Heart left ventricle (tissue), 16 donors: ENCODE measurements at regions not wholly inside any gene's neighbourhood (a gene's known extent, or its start where the extent isn't known, plus 50 kb on each side); places are given as distances from the start of the nearest gene placed in this dataset.

Experiments used
- ATAC-seq, 4 donors: fragments of 200-7000 bp; cut with Tn5 transposase; one replicate each; pipeline ENCODE4 v1.9.1; 2020 to 2022; ENCODE audit warnings: moderate library complexity in 4 of 4, mild to moderate bottlenecking in 3 of 4, moderate number of reproducible peaks in 1 of 4
- DNase-seq, 5 donors: peaks; one replicate each; pipeline ENCODE4 v3.0.0-alpha.2; 2020
- H3K27ac ChIP-seq, 12 donors: fragments of 200-600 bp; sonication (generic) in 4 of 12; one replicate each; pipeline versions ENCODE4 v1.5.0 to v1.8.0; 2016 to 2022; ENCODE audit warnings: mild to moderate bottlenecking in 2 of 12
- H3K27me3 ChIP-seq, 9 donors: fragments of 200-600 bp; sonication (generic) in 2 of 9; one replicate each; pipeline versions ENCODE4 v1.5.1 to v1.8.0; 2016 to 2022; ENCODE audit warnings: mild to moderate bottlenecking in 3 of 9
- H3K36me3 ChIP-seq, 9 donors: fragments of 200-600 bp; sonication (generic) in 2 of 9; one replicate each; pipeline versions ENCODE4 v1.5.0 to v1.8.0; 2018 to 2022; ENCODE audit warnings: mild to moderate bottlenecking in 2 of 9
- H3K4me1 ChIP-seq, 12 donors: fragments of 200-600 bp; sonication (generic) in 4 of 12; one replicate each; pipeline versions ENCODE4 v1.5.0 to v1.8.0; 2016 to 2022; ENCODE audit warnings: mild to moderate bottlenecking in 3 of 12
- H3K4me3 ChIP-seq, 12 donors: fragments of 200-600 bp; sonication (generic) in 4 of 12; one replicate each; pipeline versions ENCODE4 v1.5.0 to v1.8.0; 2017 to 2022; ENCODE audit warnings: mild to moderate bottlenecking in 9 of 12, moderate library complexity in 4 of 12
- H3K9me3 ChIP-seq, 12 donors: fragments of 200-600 bp; sonication (generic) in 4 of 12; one replicate each; pipeline versions ENCODE4 v1.5.0 to v1.8.0; 2016 to 2022; ENCODE audit warnings: mild to moderate bottlenecking in 1 of 12
- POLR2A ChIP-seq, 2 donors: fragments of 450-650 bp; IDR thresholded peaks; one replicate each; pipeline ENCODE4 v1.6.1; 2017; ENCODE audit warnings: antibody characterized with exemption in 2 of 2, mild to moderate bottlenecking in 2 of 2, moderate library complexity in 2 of 2
- WGBS, 4 donors: extraction: QIAGEN DNeasy Blood & Tissue Kit in 2 of 4; methylation state at CpG; one replicate each; pipeline versions ENCODE4 v1.1.5 to v1.1.7; 2013 to 2018; 5-methylcytosine and 5-hydroxymethylcytosine counted together
- intact Hi-C, 10 donors: fragments of 100-400 bp; cut with DNase I; formaldehyde crosslinking; loops; one replicate each; pipeline versions ENCODE4 v1.11.1 to v1.14.2; 2022
- TF ChIP-seq, protein P1 (sequence below), 12 donors: fragments of 200-600 bp; sonication (generic) in 4 of 12; IDR thresholded peaks; one replicate each; pipeline versions ENCODE4 v1.5.0 to v1.8.0; 2018 to 2022; ENCODE audit warnings: antibody characterized with exemption in 12 of 12, mild to moderate bottlenecking in 5 of 12
- donor health status: ischemic (EF 13 %, LVEDD 7.1; RV severe dilation, severe dysfunction).
- donor health status: healthy with polysubstance abuse.
- donor health status: DM: no; HTN: yes; CAD: no.
- donor health status: DM: no; HTN: no; CAD: no.
- donor health status: ischemic (EF 25% LVEDD 6.9; RV normal size, moderate dysfunction).
- donor health status: ischemic (EF 25% LVEDD 5.7; RV mildly dilated, moderate dysfunction).
- donor health status: healthy.
- donor health status: DM: yes; HTN: yes; CAD: no.
- donor health status: ischemic (EF 35%, LVEDD 5.7; RV mildly dilated, moderate dysfunction).
- donor health status: nonischemic (EF 11% LVEDD 7.7; RV severe dilation, severe dysfunction).
- donor health status: DM: yes; HTN: yes; CAD: no.
- donor health status: PGD.
- donor health status: ischemic (EF 29% LVEDD 5.4; RV normal size, mild dysfunction).
- donor health status: nonischemic (EF 23%, LVEDD 6.1; RV moderate dilation, normal function).

DNA sequence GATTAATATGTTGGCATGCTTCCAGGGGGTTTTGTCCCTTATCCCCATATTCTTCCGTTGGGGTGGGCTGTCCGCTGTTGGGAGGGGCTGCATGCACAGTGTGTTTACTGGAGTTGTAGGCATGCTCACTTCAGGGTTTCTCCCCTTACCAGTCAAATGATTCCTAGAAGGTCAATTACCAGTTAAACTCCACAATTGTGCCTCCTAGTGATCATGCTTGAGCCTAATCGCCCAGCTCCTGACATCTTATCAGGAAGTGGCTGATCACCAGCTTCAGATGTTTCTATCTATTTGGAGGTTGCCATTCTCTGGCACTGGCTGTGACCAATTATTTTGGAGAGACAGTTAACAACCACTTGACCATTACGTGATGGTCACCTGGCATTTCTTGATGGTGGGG, 1090.0 kb downstream of the SLITRK5 start:
- DNase-seq (no peak), ATAC-seq (no peak)
- Histone ChIP-seq H3K4me1 (no peaks in the 10 kb centered on the region), H3K4me3 (no peak overlapping the region), H3K27ac (no peak overlapping the region), H3K9me3 (peaks cover 0 to 7% (median 0%) of the 10 kb centered on the region in 12 donors), H3K36me3 (no peaks in the 10 kb centered on the region), H3K27me3 (no peaks in the 10 kb centered on the region)
- no peak for TF ChIP-seq POLR2A (IDR thresholded peaks at IDR 0.05)
- TF ChIP-seq, protein P1, sequence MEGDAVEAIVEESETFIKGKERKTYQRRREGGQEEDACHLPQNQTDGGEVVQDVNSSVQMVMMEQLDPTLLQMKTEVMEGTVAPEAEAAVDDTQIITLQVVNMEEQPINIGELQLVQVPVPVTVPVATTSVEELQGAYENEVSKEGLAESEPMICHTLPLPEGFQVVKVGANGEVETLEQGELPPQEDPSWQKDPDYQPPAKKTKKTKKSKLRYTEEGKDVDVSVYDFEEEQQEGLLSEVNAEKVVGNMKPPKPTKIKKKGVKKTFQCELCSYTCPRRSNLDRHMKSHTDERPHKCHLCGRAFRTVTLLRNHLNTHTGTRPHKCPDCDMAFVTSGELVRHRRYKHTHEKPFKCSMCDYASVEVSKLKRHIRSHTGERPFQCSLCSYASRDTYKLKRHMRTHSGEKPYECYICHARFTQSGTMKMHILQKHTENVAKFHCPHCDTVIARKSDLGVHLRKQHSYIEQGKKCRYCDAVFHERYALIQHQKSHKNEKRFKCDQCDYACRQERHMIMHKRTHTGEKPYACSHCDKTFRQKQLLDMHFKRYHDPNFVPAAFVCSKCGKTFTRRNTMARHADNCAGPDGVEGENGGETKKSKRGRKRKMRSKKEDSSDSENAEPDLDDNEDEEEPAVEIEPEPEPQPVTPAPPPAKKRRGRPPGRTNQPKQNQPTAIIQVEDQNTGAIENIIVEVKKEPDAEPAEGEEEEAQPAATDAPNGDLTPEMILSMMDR (IDR thresholded peaks at IDR 0.05), result no peak
- WGBS, 4 donors, result 73 to 82% (median 77%) methylated on average over 4 of the region's 4 CpGs
- intact Hi-C loops, result no loop called here

DNA sequence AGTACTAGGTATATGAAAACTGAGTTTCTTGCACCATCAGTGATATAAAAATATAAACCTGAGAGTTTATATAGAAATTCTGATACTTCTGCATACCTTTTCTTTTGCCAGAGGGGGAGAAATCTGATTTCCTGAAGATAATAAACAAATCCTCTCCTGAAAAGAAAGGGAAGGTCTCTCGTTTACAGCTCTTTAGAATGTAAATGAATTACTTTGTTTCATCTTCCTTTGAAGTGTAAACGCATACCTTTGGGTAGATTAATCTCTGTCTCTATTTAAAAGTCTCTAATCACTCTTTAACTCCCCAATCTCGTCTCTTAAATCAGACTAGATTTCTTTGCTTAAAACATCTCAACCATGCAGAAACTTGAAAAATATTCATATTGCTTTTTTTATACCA, 1092.9 kb downstream of the SLITRK5 start:
- Histone ChIP-seq H3K4me1 (no peaks in the 10 kb centered on the region), H3K27ac (no peak overlapping the region), H3K9me3 (no peaks in the 10 kb centered on the region), H3K4me3 (no peak overlapping the region), H3K36me3 (no peaks in the 10 kb centered on the region), H3K27me3 (no peaks in the 10 kb centered on the region)
- no peak for DNase-seq
- intact Hi-C loops, result no loop called here
- no peak for ATAC-seq
- 28 to 39% (median 32%) methylated on average over 3 of the region's 3 CpGs for WGBS, 4 donors
- TF ChIP-seq, protein P1 (IDR thresholded peaks at IDR 0.05), result no peak
- TF ChIP-seq POLR2A (IDR thresholded peaks at IDR 0.05), result no peak

DNA sequence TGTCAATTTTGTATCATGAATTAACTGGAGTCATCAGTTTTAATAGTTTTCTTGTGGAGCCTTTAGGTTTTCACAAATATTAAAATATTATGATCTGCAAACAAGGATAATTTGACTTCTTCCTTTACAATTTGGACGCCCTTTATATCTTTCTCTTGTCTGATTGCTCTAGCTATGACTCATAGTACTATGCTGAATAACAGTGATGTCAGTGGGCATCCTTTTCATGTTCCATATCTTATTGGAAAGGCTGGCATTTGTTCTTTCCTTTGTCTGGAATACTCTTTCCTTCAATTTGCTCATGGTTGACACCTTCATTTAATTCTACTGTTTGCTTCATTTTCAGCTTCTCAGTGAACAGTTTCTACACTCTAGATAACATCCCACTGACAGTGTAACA, 1129.3 kb downstream of the SLITRK5 start:
- 52 to 67% (median 60%) methylated on average over 1 of the region's 1 CpG for WGBS, 4 donors
- Histone ChIP-seq H3K4me3 (no peak overlapping the region), H3K27me3 (no peaks in the 10 kb centered on the region), H3K4me1 (no peaks in the 10 kb centered on the region), H3K9me3 (no peaks in the 10 kb centered on the region), H3K36me3 (no peaks in the 10 kb centered on the region), H3K27ac (no peak overlapping the region)
- ATAC-seq, result no peak
- intact Hi-C loops, result no loop called here
- DNase-seq, result no peak
- TF ChIP-seq, protein P1 (IDR thresholded peaks at IDR 0.05), result no peak
- no peak for TF ChIP-seq POLR2A (IDR thresholded peaks at IDR 0.05)

DNA sequence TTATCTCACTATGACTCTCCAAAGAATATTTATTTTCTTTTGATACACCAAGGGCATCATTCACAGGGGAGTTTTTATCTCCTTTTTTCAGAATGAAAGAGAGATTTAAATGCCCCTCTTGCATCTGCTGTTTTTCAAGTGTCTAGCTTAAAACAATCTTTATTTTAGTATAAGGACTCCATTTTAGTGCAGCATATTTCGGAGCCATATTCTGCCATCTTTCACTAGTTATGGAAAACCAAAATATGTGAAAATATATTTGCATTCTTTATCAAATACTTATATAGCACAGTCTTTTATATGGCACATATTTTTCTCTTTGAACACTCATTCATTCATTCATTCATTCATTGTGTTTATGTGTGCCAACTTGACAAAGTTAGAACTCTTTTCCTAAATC, 1130.2 kb downstream of the SLITRK5 start:
- no peaks in the 10 kb centered on the region for H3K27me3 ChIP-seq
- DNase-seq (no peak), ATAC-seq (no peak)
- intact Hi-C loops, result no loop called here
- no peaks in the 10 kb centered on the region for H3K36me3 ChIP-seq
- no peak for TF ChIP-seq POLR2A (IDR thresholded peaks at IDR 0.05)
- TF ChIP-seq, protein P1 (IDR thresholded peaks at IDR 0.05), result no peak
- no peak overlapping the region for H3K4me3 ChIP-seq
- no peaks in the 10 kb centered on the region for H3K9me3 ChIP-seq
- H3K4me1 ChIP-seq, result no peaks in the 10 kb centered on the region
- 76 to 90% (median 87%) methylated on average over 1 of the region's 1 CpG for WGBS, 4 donors
- no peak overlapping the region for H3K27ac ChIP-seq
